Activated T-cell treated with anti-CD3 and anti-CD28 coated beads, Interleukin-2, amount 50 U/mL, for 72 hours (primary cell): ENCODE measurements at regions not wholly inside any gene's neighbourhood (a gene's known extent, or its start where the extent isn't known, plus 50 kb on each side); places are given as distances from the start of the nearest gene placed in this dataset.
"Not testable (repeated sequence)": the region's sequence is repeated elsewhere in the genome, so short reads cannot be mapped to it uniquely, and the experiment has no call there.

Source experiments
- ATAC-seq, 2 donors: fragments of 150-1000 bp; cut with Tn5 transposase; replicated peaks in 1 of 2; 2 replicates each; pipeline ENCODE4 v1.10.0; 2021; ENCODE audit warnings: moderate library complexity in 2 of 2, mild to moderate bottlenecking in 1 of 2
- DNase-seq, 2 donors: peaks; one replicate each; pipeline ENCODE4 v3.0.0; 2021 to 2022; ENCODE audit warnings: mixed read lengths in 1 of 2
- H3K27ac Mint-ChIP-seq: one replicate; pipeline ENCODE4 v1.8.0; 2022; ENCODE audit warnings: mild to moderate bottlenecking, moderate library complexity, mixed read lengths
- H3K27me3 Mint-ChIP-seq: one replicate; pipeline ENCODE4 v1.8.0; 2022; ENCODE audit warnings: low read depth, mixed read lengths
- H3K36me3 Mint-ChIP-seq, 2 donors: one replicate each; pipeline ENCODE4 v1.8.0; 2022; ENCODE audit warnings: mixed read lengths in 2 of 2, mild to moderate bottlenecking in 1 of 2; ENCODE audit not compliant: insufficient read depth in 2 of 2
- H3K4me1 Mint-ChIP-seq: one replicate; pipeline ENCODE4 v1.8.0; 2022; ENCODE audit warnings: low read depth, mixed read lengths
- H3K4me3 Mint-ChIP-seq, 2 donors: one replicate each; pipeline ENCODE4 v1.8.0; 2022; ENCODE audit warnings: mild to moderate bottlenecking in 2 of 2, mixed read lengths in 2 of 2, moderate library complexity in 2 of 2
- H3K9me3 Mint-ChIP-seq, 2 donors: one replicate each; pipeline ENCODE4 v1.8.0; 2022; ENCODE audit warnings: mixed read lengths in 2 of 2

- Mint-ChIP-seq H3K27me3 (peaks cover 14% of the 10 kb centered on the region), H3K4me3 (no peak overlapping the region), H3K27ac (no peak overlapping the region), H3K9me3 (peaks cover 2% of the 10 kb centered on the region in 2 donors), H3K36me3 (peaks cover 0 to 2% of the 10 kb centered on the region in 2 donors), H3K4me1 (no peaks in the 10 kb centered on the region)
- ATAC-seq (no peak), DNase-seq (no peak)
These were observed 88.2 kb downstream of the KLHL28 start for GRCh38 chr14:44873536-44873935.

GRCh38 chr14:44866770-44867169 is 95.0 kb downstream of the KLHL28 start:
- Mint-ChIP-seq H3K4me1 (no peaks in the 10 kb centered on the region), H3K9me3 (peaks cover 0 to 4% of the 10 kb centered on the region in 2 donors), H3K27ac (no peak overlapping the region), H3K4me3 (no peak overlapping the region), H3K27me3 (peaks cover 14% of the 10 kb centered on the region), H3K36me3 (peaks cover 0 to 2% of the 10 kb centered on the region in 2 donors)
- no peak for DNase-seq
- no peak for ATAC-seq

DNA sequence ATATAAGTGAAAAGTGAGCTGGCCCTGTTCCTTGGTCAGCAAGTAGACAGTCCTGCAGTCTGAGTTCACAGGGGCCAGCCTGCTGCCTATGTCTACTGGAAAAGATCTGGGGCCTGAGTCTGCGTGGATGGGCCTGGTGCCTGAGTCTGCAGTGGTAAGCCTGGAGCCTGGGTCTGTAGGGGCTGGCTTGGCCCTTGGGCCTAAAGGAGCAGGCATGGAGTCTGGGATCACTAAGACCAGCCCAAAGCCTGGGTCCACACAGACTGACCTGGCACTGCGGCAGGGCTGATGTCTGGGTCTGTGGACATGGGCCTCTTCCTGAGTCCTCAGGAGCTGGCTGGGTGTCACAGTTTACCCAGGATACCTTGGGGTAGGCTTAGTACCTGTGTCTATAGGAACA is 95.4 kb downstream of the KLHL28 start:
- Mint-ChIP-seq H3K4me3 (no peak overlapping the region), H3K4me1 (no peaks in the 10 kb centered on the region), H3K9me3 (peaks cover 0 to 4% of the 10 kb centered on the region in 2 donors), H3K27me3 (peaks cover 14% of the 10 kb centered on the region), H3K36me3 (peaks cover 0 to 2% of the 10 kb centered on the region in 2 donors), H3K27ac (no peak overlapping the region)
- ATAC-seq (no peak), DNase-seq (no peak)

DNA sequence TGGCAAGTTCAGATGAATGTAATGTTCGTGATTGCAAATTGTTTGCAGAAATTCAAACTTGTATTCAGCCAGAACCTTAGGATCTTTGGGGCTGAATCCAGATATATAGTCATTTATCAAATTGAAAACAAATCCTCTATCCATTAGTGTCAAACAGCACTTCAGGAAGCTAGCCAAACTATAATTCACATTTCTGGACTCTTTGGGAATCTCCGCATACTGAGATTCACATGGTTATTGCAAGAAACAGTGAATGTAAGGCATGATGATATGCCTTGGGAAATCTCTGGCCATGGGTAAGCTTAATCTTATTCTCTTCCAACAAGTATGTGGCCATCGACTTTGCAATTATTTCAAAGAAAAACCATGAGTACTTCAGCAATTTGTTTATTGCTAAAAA is 98.5 kb downstream of the KLHL28 start:
- DNase-seq = no peak
- Mint-ChIP-seq H3K36me3 (no peaks in the 10 kb centered on the region), H3K27ac (no peak overlapping the region), H3K27me3 (peaks cover 14% of the 10 kb centered on the region), H3K4me1 (no peaks in the 10 kb centered on the region), H3K9me3 (peaks cover 0 to under 1% of the 10 kb centered on the region in 2 donors), H3K4me3 (no peak overlapping the region)
- no peak for ATAC-seq

DNA sequence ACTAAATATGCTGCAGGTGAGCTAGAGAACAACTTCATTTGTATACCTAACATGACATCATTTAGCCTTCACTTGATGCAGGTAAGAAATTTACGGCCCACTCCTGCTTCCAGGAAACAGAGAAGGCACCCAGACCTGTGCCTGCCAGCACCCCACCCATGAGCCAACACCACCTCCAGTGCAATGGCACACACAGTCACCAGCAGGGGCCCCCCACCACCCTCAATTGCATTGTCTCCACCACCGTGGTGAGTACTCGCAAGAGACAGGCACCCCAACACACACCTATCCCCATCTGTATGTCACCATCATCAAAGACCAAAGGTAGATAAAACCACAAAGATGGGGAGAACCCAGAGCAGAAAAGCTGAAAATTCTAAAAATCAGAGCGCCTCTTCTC is 107.6 kb downstream of the KLHL28 start:
- ATAC-seq (no peak), DNase-seq (peak; percentile 1 to 7)
- Mint-ChIP-seq H3K36me3 (no peaks in the 10 kb centered on the region), H3K27me3 (peaks cover 26% of the 10 kb centered on the region), H3K27ac (no peak overlapping the region), H3K4me3 (no peak overlapping the region), H3K4me1 (no peaks in the 10 kb centered on the region), H3K9me3 (peaks cover 0 to 2% of the 10 kb centered on the region in 2 donors)

DNA sequence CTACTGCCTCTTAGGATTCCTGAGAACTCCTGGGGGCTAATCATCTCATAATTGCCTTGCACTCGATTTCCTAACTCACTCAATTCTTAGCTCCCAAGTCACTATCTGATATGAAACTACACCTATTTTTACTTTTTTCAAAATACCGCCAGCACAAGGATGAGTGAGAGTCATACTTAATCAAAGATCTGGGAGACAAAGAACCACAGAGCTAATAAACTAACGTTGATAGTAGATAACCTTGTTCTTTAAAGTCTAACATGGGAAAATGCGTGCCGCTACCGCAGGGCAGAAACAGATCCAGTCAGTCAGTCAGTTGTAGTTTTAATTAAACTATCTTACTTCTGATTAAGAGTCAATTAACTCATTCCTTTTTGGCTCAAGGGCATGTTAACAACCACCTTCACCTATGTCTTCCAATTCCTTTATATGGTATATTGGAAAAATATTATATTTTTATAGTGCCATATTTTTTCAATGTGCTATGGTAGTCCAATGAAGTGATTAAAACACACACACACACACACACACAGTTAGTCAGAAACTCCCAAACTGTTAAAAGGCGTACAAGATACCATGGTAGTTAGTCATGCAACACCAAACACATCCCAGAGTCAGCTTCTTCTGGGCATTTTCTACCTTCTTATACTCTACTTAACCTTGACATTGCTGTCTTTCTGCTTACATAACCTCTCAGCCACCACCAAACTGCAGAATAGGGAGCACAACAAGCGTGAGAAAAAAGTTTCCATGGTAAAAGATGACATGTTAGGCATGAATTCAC is 114.0 kb downstream of the KLHL28 start:
- Mint-ChIP-seq H3K4me1 (no peaks in the 10 kb centered on the region), H3K27me3 (no peaks in the 10 kb centered on the region), H3K36me3 (no peaks in the 10 kb centered on the region), H3K9me3 (no peaks in the 10 kb centered on the region), H3K27ac (no peak overlapping the region), H3K4me3 (no peak overlapping the region)
- ATAC-seq (no peak), DNase-seq (no peak)

DNA sequence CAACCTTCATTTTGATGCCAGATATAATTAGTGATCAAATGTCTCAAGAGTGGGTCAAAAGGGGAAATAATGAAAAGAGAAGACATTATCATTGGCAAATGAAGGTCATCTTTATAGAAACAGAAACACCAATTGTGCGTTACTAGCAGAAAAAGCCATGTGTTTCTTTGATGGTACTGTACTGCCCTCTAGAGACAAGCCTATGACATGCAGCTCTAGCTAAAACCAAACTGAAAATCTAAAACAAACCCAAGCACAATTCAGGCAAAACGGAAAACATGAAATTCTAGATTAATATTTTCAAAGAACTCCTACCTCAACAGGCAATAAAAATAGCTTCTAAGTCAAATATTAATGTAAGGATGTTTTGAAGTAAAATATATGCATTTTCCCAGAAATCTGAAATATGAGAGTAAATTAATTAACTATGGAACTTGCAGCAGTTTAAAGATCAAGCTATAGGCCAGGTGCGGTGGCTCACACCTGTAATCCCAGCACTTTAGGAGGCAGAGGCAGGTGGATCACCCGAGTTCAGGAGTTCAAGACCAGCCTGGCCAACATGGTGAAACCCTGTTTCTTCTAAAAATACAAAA is 115.4 kb downstream of the KLHL28 start:
- H3K4me1 Mint-ChIP-seq = no peaks in the 10 kb centered on the region
- DNase-seq (peak; percentile 2 to 17), ATAC-seq (no peak)
- no peak overlapping the region for H3K27ac Mint-ChIP-seq
- H3K36me3 Mint-ChIP-seq = no peaks in the 10 kb centered on the region
- no peaks in the 10 kb centered on the region for H3K9me3 Mint-ChIP-seq
- H3K4me3 Mint-ChIP-seq = no peak overlapping the region
- no peaks in the 10 kb centered on the region for H3K27me3 Mint-ChIP-seq

GRCh38 chr14:44835928-44836327 is 125.8 kb downstream of the KLHL28 start:
- H3K27ac Mint-ChIP-seq, H3K4me3 Mint-ChIP-seq, DNase-seq, ATAC-seq, H3K4me1 Mint-ChIP-seq, H3K36me3 Mint-ChIP-seq, H3K9me3 Mint-ChIP-seq: not testable (repeated sequence)
- H3K27me3 Mint-ChIP-seq = peaks cover 17% of the 10 kb centered on the region

GRCh38 chr14:44833376-44834060 is 128.2 kb downstream of the KLHL28 start:
- H3K9me3 Mint-ChIP-seq = no peaks in the 10 kb centered on the region
- H3K36me3 Mint-ChIP-seq = no peaks in the 10 kb centered on the region
- ATAC-seq (no peak), DNase-seq (no peak)
- H3K4me1 Mint-ChIP-seq = no peaks in the 10 kb centered on the region
- peaks cover 16% of the 10 kb centered on the region for H3K27me3 Mint-ChIP-seq
- no peak overlapping the region for H3K4me3 Mint-ChIP-seq
- H3K27ac Mint-ChIP-seq = no peak overlapping the region

DNA sequence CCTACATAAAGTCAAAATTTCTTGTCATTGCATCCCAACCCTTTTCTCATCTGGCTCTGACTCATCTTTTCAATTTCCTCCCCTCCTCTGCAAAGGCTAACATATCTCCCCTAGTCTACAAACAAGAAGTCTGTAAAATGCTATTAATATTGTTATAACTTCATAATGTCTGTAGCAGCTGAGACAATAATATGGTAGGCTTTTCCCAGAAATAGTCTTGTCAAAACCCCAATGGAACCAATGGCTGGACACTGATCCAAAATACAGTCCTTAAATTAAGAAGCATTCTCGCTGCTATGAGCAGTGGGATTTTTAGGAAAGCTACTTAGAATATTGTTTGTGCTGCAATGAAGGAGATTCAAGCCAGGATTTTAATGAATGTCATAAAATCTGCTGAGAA is 131.4 kb downstream of the KLHL28 start:
- Mint-ChIP-seq H3K4me3 (no peak overlapping the region), H3K9me3 (peaks cover 0 to 3% of the 10 kb centered on the region in 2 donors), H3K27ac (no peak overlapping the region), H3K27me3 (peaks cover 12% of the 10 kb centered on the region), H3K4me1 (no peaks in the 10 kb centered on the region), H3K36me3 (no peaks in the 10 kb centered on the region)
- ATAC-seq (no peak), DNase-seq (no peak)

DNA sequence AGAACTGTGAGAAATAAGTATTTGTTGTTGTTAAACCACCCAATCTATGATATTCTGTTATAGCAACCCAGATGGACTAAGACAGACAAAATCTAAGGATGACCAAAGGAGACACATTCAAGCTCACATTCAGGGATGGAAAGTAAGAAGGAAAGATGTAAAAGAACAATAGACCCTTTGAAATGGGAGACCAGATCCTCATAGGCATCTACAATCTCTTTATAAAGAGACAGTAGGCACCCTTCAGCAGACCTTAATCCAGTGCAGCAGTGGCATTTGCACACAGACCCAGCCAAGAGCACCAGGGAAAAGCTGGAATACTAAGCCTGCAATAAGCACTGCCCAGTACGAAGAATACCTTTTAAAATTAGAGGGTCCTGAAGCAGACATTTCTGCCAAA is 132.7 kb downstream of the KLHL28 start:
- H3K9me3 Mint-ChIP-seq = peaks cover 0 to 6% of the 10 kb centered on the region in 2 donors

DNA sequence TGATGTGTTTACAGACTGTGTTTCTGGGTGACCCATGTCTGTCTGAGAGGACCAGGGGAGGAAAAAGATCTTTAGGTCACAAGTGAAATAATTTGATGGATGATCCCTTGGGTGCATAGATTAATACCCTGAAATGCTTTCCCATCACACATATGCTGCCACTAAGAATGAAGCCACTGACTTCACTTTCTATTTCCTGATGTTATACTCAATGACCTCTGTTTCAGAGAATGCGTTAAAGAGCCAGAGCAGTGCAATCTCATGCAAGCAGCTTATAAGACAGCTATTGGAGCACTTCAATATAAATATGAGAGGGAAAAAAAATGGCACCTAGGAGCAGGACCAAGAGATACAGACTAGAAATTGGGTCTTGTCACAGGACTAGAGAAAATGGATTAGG is 133.7 kb downstream of the KLHL28 start:
- peaks cover 0 to 8% of the 10 kb centered on the region in 2 donors for H3K9me3 Mint-ChIP-seq
- H3K4me3 Mint-ChIP-seq = no peak overlapping the region
- H3K27me3 Mint-ChIP-seq = peaks cover 6% of the 10 kb centered on the region
- H3K4me1 Mint-ChIP-seq = no peaks in the 10 kb centered on the region
- H3K27ac Mint-ChIP-seq = no peak overlapping the region
- no peak for ATAC-seq
- DNase-seq = no peak
- H3K36me3 Mint-ChIP-seq = no peaks in the 10 kb centered on the region

More for the DNA sequence above, 132.7 kb downstream of the KLHL28 start:
- H3K27ac Mint-ChIP-seq = no peak overlapping the region
- DNase-seq = no peak
- H3K4me3 Mint-ChIP-seq = no peak overlapping the region
- ATAC-seq = no peak
- no peaks in the 10 kb centered on the region for H3K4me1 Mint-ChIP-seq
- no peaks in the 10 kb centered on the region for H3K36me3 Mint-ChIP-seq
- peaks cover 6% of the 10 kb centered on the region for H3K27me3 Mint-ChIP-seq

DNA sequence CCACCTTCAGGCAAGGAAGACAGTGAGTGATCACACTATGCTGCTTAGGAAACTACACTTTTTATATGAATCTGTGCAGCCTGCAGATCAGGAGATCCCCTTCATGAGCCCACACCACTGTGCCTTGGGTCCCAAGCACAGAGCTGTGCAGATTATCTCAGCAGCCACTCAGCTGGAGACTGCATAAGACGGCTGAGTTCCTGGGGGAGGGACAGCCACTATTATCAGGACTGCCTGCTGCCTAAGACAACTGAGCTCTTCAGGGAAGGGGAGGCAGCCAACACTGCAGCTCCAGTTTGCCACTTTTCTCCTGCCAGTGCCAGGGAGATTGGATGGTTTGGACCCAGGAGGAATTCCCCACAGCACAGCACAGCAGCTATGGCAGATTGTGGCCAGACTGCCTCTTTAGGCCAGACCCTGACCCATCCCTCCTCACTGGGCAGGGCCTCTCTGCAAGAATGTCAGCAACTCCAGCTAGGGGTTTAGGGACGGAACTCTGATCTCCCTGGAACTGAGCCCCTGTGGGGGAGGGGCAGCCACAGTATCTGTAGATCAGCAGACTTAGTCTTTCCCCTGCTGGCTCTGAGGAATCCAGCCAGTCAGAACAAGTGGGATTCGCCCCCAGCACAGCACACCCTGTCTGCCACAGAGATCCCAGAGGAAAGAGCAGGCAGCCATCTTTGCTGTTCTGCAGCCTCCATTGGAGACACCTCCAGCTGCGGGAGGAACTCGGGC is 141.3 kb downstream of the KLHL28 start:
- Mint-ChIP-seq H3K4me1 (no peaks in the 10 kb centered on the region), H3K27me3 (peaks cover 18% of the 10 kb centered on the region), H3K4me3 (no peak overlapping the region), H3K36me3 (peaks cover 0 to 2% of the 10 kb centered on the region in 2 donors), H3K27ac (no peak overlapping the region), H3K9me3 (peaks cover 1 to 6% of the 10 kb centered on the region in 2 donors)
- DNase-seq (no peak), ATAC-seq (no peak)
